ENCODE measurements at regions not wholly inside any gene's neighbourhood (a gene's known extent, or its start where the extent isn't known, plus 50 kb on each side); places are given as distances from the start of the nearest gene placed in this dataset.
"Not testable (repeated sequence)": the region's sequence is repeated elsewhere in the genome, so short reads cannot be mapped to it uniquely, and the experiment has no call there.

- DNase-seq (ENCODE audit: low read depth), result no peak
Measured at GRCh38 chr2:236632295-236633218, 62.9 kb downstream of the ACKR3 start.

- no peak for DNase-seq (ENCODE audit: low read depth)
Measured at GRCh38 chr2:236633219-236633570, 63.6 kb downstream of the ACKR3 start.

- no peak for DNase-seq (ENCODE audit: low read depth)
Measured at GRCh38 chr2:236633775-236634560, 64.3 kb downstream of the ACKR3 start.

- DNase-seq (ENCODE audit: low read depth), result no peak
Measured at GRCh38 chr2:236636261-236636660, 66.6 kb downstream of the ACKR3 start.

GRCh38 chr2:236636714-236637470 is 67.3 kb downstream of the ACKR3 start:
- no peak for DNase-seq (ENCODE audit: low read depth)

GRCh38 chr2:236637686-236638569 is 68.3 kb downstream of the ACKR3 start:
- DNase-seq (ENCODE audit: low read depth), result no peak

GRCh38 chr2:236638707-236639106 is 69.1 kb downstream of the ACKR3 start:
- DNase-seq (ENCODE audit: low read depth), result no peak

GRCh38 chr2:236639461-236640235 is 70.0 kb downstream of the ACKR3 start:
- DNase-seq (ENCODE audit: low read depth), result no peak

GRCh38 chr2:236641051-236641726 is 71.6 kb downstream of the ACKR3 start:
- no peak for DNase-seq (ENCODE audit: low read depth)

- DNase-seq (ENCODE audit: low read depth), result no peak
Measured at GRCh38 chr2:236642125-236642524, 72.5 kb downstream of the ACKR3 start.

- DNase-seq (ENCODE audit: low read depth), result no peak
Measured at GRCh38 chr2:236642584-236643291, 73.1 kb downstream of the ACKR3 start.

- no peak for DNase-seq (ENCODE audit: low read depth)
Measured at GRCh38 chr2:236643480-236643879, 73.9 kb downstream of the ACKR3 start.

GRCh38 chr2:236644067-236644466 is 74.4 kb downstream of the ACKR3 start:
- DNase-seq (ENCODE audit: low read depth), result no peak

- DNase-seq (ENCODE audit: low read depth), result no peak
Measured at GRCh38 chr2:236644502-236644911, 74.9 kb downstream of the ACKR3 start.

GRCh38 chr2:236645141-236645540 is 75.5 kb downstream of the ACKR3 start:
- not testable (repeated sequence) for DNase-seq (ENCODE audit: low read depth)

- DNase-seq (ENCODE audit: low read depth), result no peak
Measured at GRCh38 chr2:236646441-236646840, 76.8 kb downstream of the ACKR3 start.

GRCh38 chr2:236646871-236647270 is 77.2 kb downstream of the ACKR3 start:
- no peak for DNase-seq (ENCODE audit: low read depth)

GRCh38 chr2:236647621-236648020 is 78.0 kb downstream of the ACKR3 start:
- no peak for DNase-seq (ENCODE audit: low read depth)

GRCh38 chr2:236653863-236654262 is 84.2 kb downstream of the ACKR3 start:
- DNase-seq (ENCODE audit: low read depth), result no peak

Data from activated T-cell treated with anti-CD3 and anti-CD28 coated beads for 48 hours (primary cell).